ENCODE measurements at regions not wholly inside any gene's neighbourhood (a gene's known extent, or its start where the extent isn't known, plus 50 kb on each side); places are given as distances from the start of the nearest gene placed in this dataset.
A peak's percentile ranks its signal among the peaks of the same experiment; 100 is the strongest.

DNA sequence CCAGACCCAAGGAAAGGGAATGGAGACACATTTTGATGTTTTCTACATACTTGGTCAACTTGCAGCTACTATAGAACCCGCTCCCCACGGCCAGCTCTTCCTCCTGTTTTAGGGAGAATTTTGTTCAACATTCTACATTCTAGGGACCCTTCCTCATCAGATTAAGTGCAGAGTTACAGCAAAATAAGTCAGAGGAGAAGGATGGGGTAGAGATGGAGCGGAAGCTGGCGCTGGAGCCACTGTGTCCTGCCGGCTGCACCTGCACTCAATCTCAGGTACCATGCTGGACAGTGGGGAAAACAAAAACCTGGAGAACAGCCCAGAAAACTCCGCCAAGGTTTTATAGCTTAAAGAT lies 79.4 kb upstream of the EN2 start:
- FAIRE-seq (no peak), DNase-seq (ENCODE audit: low read depth) (no peak)
- H3K27me3 Mint-ChIP-seq (ENCODE audit: low read depth, unreplicated experiment) = peaks cover 86% of the 10 kb centered on the region
- H3K9me3 Mint-ChIP-seq (ENCODE audit: unreplicated experiment) = peaks cover 5% of the 10 kb centered on the region
- no peak overlapping the region for H3K27ac Mint-ChIP-seq (ENCODE audit: unreplicated experiment)
- Histone ChIP-seq H3K9ac (ENCODE audit: low read length) (no peak overlapping the region), H3K9me3 (ENCODE audit: insufficient read depth, low read depth, low read length) (no peaks in the 10 kb centered on the region), H3K4me3 (ENCODE audit: insufficient read depth, low read depth, low read length) (no peak overlapping the region), H3K36me3 (ENCODE audit: insufficient read depth, low read length) (no peaks in the 10 kb centered on the region), H4K20me1 (ENCODE audit: insufficient read depth, low read length) (peaks cover 16% of the 10 kb centered on the region), H3K27me3 (ENCODE audit: insufficient read depth, low read length) (peaks cover 89% of the 10 kb centered on the region), H3K4me1 (ENCODE audit: insufficient read depth, low read length) (peaks cover 5% of the 10 kb centered on the region), H3K79me2 (ENCODE audit: insufficient read depth, low read length) (no peaks in the 10 kb centered on the region), H3K4me2 (ENCODE audit: low read length) (no peak overlapping the region), H3K27ac (ENCODE audit: low read depth, low read length) (no peak overlapping the region), H2AFZ (ENCODE audit: low read depth, low read length) (no peak overlapping the region)
- no peaks in the 10 kb centered on the region for H3K36me3 Mint-ChIP-seq (ENCODE audit: low read depth, unreplicated experiment)
- H3K4me1 Mint-ChIP-seq (ENCODE audit: low read depth, unreplicated experiment) = peaks cover 7% of the 10 kb centered on the region
- no peak overlapping the region for H3K4me3 Mint-ChIP-seq (ENCODE audit: unreplicated experiment)
- TF ChIP-seq, protein P1, sequence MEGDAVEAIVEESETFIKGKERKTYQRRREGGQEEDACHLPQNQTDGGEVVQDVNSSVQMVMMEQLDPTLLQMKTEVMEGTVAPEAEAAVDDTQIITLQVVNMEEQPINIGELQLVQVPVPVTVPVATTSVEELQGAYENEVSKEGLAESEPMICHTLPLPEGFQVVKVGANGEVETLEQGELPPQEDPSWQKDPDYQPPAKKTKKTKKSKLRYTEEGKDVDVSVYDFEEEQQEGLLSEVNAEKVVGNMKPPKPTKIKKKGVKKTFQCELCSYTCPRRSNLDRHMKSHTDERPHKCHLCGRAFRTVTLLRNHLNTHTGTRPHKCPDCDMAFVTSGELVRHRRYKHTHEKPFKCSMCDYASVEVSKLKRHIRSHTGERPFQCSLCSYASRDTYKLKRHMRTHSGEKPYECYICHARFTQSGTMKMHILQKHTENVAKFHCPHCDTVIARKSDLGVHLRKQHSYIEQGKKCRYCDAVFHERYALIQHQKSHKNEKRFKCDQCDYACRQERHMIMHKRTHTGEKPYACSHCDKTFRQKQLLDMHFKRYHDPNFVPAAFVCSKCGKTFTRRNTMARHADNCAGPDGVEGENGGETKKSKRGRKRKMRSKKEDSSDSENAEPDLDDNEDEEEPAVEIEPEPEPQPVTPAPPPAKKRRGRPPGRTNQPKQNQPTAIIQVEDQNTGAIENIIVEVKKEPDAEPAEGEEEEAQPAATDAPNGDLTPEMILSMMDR (IDR thresholded peaks at IDR 0.05; ENCODE audit: insufficient read depth, low read depth, low read length) = no peak
- TF ChIP-seq EZH2 (IDR thresholded peaks at IDR 0.05; ENCODE audit: insufficient read depth, low read length) = no peak

DNA sequence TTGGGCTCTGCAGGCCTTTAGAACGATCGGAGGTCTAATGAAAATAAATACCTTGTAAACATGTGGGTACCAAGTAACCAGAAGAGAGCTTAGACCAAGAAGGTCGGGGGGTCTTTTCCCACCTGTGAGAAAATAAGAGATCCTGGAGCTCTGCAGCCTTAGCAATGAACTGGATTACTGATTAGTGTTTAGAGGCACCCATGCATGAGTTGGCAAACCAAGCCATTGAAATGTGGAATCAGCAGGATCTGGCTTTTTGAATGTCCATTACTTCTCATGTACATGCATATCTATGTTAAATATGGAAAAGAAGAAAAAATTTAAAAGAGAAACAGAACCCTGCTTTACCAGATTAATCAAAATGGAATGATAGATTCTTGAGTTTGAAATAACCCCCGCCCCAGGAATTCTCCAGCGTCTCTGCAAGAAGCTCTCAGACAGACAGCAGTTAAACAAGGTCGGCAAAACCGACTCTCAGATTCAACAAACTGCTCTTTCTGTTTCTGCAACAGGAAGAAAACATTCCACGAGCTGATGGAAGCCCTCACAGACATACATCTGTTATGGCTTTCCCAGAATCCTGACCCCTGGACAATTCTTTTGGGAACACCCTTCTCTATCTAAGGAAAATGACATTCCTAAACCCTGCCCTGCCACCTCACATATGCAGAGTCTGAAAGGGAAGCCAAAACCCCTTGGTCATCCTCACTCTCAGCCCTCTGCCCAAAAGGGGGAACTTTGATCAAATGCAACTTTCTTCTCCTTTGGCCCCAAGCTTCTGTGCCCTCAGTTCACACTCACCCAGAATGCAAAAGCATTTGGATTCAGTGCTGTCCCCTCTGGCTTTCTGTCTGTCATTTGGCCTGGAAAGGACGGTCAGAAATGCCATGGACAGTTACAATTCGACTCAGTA lies 78.7 kb upstream of the EN2 start:
- Histone ChIP-seq H3K4me3 (ENCODE audit: insufficient read depth, low read depth, low read length) (no peak overlapping the region), H3K4me1 (ENCODE audit: insufficient read depth, low read length) (no peaks in the 10 kb centered on the region), H3K9me3 (ENCODE audit: insufficient read depth, low read depth, low read length) (no peaks in the 10 kb centered on the region), H3K27me3 (ENCODE audit: insufficient read depth, low read length) (peaks cover 88% of the 10 kb centered on the region), H3K79me2 (ENCODE audit: insufficient read depth, low read length) (no peaks in the 10 kb centered on the region), H3K9ac (ENCODE audit: low read length) (no peak overlapping the region), H4K20me1 (ENCODE audit: insufficient read depth, low read length) (peaks cover 16% of the 10 kb centered on the region), H3K27ac (ENCODE audit: low read depth, low read length) (no peak overlapping the region), H3K36me3 (ENCODE audit: insufficient read depth, low read length) (no peaks in the 10 kb centered on the region), H2AFZ (ENCODE audit: low read depth, low read length) (no peak overlapping the region), H3K4me2 (ENCODE audit: low read length) (no peak overlapping the region)
- Mint-ChIP-seq H3K4me1 (ENCODE audit: low read depth, unreplicated experiment) (peaks cover 7% of the 10 kb centered on the region), H3K36me3 (ENCODE audit: low read depth, unreplicated experiment) (no peaks in the 10 kb centered on the region), H3K9me3 (ENCODE audit: unreplicated experiment) (peaks cover 5% of the 10 kb centered on the region), H3K27ac (ENCODE audit: unreplicated experiment) (no peak overlapping the region), H3K27me3 (ENCODE audit: low read depth, unreplicated experiment) (peaks cover 90% of the 10 kb centered on the region), H3K4me3 (ENCODE audit: unreplicated experiment) (no peak overlapping the region)
- no peak for DNase-seq (ENCODE audit: low read depth)
- FAIRE-seq = no peak
- TF ChIP-seq, protein P1 (IDR thresholded peaks at IDR 0.05; ENCODE audit: insufficient read depth, low read depth, low read length) = no peak
- TF ChIP-seq EZH2 (IDR thresholded peaks at IDR 0.05; ENCODE audit: insufficient read depth, low read length) = peak; percentile 31
